ENCODE measurements at regions not wholly inside any gene's neighbourhood (a gene's known extent, or its start where the extent isn't known, plus 50 kb on each side); places are given as distances from the start of the nearest gene placed in this dataset.

GRCh38 chr14:97328743-97329142, 531.6 kb downstream of the VRK1 start:
- TF ChIP-seq CTCF (IDR thresholded peaks at IDR 0.05) (no peak), POLR2AphosphoS5 (IDR thresholded peaks at IDR 0.05) (no peak), EP300 (IDR thresholded peaks at IDR 0.05) (no peak), POLR2A (IDR thresholded peaks at IDR 0.05; ENCODE audit: low read depth) (no peak)
